Nephron (organoid): ENCODE measurements at regions not wholly inside any gene's neighbourhood (a gene's known extent, or its start where the extent isn't known, plus 50 kb on each side); places are given as distances from the start of the nearest gene placed in this dataset.
"Not testable (repeated sequence)": the region's sequence is repeated elsewhere in the genome, so short reads cannot be mapped to it uniquely, and the experiment has no call there.

Experiments used
- H3K27ac Mint-ChIP-seq, 3 experiments: 2 replicates each; pipeline ENCODE4 v1.8.0; 2020; ENCODE audit warnings: mixed read lengths in 3 of 3, mild to moderate bottlenecking in 2 of 3, moderate library complexity in 1 of 3
- H3K27me3 Mint-ChIP-seq: 2 replicates; pipeline ENCODE4 v1.8.0; 2021; ENCODE audit warnings: low read depth, mild to moderate bottlenecking, moderate library complexity, mixed read lengths
- H3K36me3 Mint-ChIP-seq: 2 replicates; pipeline ENCODE4 v1.8.0; 2020; ENCODE audit warnings: low read depth, mixed read lengths
- H3K4me1 Mint-ChIP-seq: 2 replicates; pipeline ENCODE4 v1.8.0; 2020; ENCODE audit warnings: mixed read lengths
- H3K4me3 Mint-ChIP-seq, 3 experiments: 2 replicates each; pipeline ENCODE4 v1.8.0; 2020; ENCODE audit warnings: mild to moderate bottlenecking in 3 of 3, mixed read lengths in 3 of 3, moderate library complexity in 2 of 3
- H3K9me3 Mint-ChIP-seq: 2 replicates; pipeline ENCODE4 v1.8.0; 2020; ENCODE audit warnings: mixed read lengths
- TF ChIP-seq, protein P1 (sequence below), 3 experiments: fragments of 200-600 bp; sonication (generic); IDR thresholded peaks; one replicate each; pipeline ENCODE4 v1.5.0; 2021; ENCODE audit warnings: antibody characterized with exemption in 3 of 3; ENCODE audit not compliant: unreplicated experiment in 3 of 3

DNA sequence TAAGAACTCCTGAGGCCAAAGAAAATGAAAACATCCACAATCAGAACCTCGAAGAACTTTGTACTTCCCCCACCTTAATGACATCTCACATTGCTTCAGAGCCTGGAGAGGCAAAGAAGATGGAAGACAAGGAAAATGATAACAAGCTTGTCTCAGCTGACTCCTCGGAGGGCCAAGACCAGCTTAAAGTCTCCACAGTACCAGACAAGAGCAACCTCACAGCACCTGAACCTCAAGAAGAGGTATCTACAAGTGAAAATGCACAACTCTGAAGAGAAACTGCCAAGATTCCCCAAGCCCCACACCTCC is 97.5 kb downstream of the HNRNPD start:
- Mint-ChIP-seq H3K4me1 (no peaks in the 10 kb centered on the region), H3K27me3 (peaks cover 12% of the 10 kb centered on the region), H3K4me3 (no peak overlapping the region), H3K36me3 (no peaks in the 10 kb centered on the region), H3K9me3 (no peaks in the 10 kb centered on the region), H3K27ac (no peak overlapping the region)
- TF ChIP-seq, protein P1, sequence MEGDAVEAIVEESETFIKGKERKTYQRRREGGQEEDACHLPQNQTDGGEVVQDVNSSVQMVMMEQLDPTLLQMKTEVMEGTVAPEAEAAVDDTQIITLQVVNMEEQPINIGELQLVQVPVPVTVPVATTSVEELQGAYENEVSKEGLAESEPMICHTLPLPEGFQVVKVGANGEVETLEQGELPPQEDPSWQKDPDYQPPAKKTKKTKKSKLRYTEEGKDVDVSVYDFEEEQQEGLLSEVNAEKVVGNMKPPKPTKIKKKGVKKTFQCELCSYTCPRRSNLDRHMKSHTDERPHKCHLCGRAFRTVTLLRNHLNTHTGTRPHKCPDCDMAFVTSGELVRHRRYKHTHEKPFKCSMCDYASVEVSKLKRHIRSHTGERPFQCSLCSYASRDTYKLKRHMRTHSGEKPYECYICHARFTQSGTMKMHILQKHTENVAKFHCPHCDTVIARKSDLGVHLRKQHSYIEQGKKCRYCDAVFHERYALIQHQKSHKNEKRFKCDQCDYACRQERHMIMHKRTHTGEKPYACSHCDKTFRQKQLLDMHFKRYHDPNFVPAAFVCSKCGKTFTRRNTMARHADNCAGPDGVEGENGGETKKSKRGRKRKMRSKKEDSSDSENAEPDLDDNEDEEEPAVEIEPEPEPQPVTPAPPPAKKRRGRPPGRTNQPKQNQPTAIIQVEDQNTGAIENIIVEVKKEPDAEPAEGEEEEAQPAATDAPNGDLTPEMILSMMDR (IDR thresholded peaks at IDR 0.05; ENCODE audit: unreplicated experiment in 3 of 3), result no peak

DNA sequence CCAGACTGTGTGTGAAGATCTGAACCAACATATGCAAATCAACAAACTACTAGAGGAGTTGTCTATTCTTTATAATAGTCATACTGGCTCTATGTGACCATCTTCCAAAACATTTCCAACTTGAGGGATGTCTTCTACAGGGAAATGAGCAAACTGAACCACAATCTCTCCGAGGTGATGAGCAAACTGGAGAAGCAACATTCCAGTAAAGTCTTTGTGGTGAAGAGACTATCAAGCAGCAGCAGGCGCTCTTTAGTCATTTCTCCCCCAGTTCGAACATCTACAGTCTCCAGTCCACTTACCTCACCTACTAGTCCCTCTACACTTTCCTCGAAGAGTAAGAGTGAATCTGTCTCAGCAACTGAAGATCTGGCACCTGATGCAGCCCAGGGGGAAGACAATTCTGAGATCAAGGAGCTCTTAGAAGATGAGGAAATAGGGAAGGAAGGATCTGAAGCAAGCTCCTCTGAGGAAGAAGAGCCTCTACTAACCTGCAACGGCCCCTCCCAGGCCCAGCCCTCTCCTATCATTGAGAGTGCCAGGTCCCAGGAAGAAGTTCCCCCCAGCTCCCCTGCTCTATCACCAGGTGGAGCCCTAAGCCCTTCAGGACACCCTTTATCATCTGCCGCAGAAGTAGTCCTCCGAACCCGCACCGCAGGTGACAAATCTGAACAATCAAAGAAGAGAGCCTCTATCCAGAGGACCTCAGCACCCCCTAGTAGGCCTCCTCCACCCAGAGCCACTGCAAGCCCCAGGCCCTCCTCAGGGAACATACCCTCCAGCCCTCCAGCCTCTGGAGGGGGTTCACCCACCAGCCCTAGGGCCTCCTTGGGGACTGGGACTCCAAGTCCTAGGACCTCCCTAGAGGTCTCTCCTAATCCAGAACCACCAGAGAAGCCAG is 98.1 kb downstream of the HNRNPD start:
- no peaks in the 10 kb centered on the region for H3K36me3 Mint-ChIP-seq
- no peaks in the 10 kb centered on the region for H3K4me1 Mint-ChIP-seq
- TF ChIP-seq, protein P1 (IDR thresholded peaks at IDR 0.05; ENCODE audit: unreplicated experiment in 3 of 3), result no peak
- H3K27ac Mint-ChIP-seq, result no peak overlapping the region
- no peaks in the 10 kb centered on the region for H3K9me3 Mint-ChIP-seq
- no peak overlapping the region for H3K4me3 Mint-ChIP-seq
- H3K27me3 Mint-ChIP-seq, result peaks cover 12% of the 10 kb centered on the region

DNA sequence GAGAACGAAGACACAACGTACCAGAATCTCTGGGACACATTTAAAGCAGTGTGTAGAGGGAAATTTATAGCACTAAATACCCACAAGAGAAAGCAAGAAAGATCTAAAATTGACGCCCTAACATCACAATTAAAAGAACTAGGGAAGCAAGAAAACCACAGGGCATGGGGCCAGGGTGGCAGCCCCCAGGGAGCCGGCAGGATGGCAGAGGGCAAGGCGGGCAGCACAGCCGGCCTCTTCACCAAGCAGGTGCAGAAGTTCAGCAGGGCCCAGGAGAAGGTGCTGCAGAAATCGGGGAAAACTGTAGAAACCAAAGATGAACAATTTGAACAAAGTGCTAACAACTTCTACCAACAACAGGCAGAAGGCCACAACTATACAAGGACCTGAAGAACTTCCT is 99.1 kb downstream of the HNRNPD start:
- not testable (repeated sequence) for H3K27ac Mint-ChIP-seq, H3K4me1 Mint-ChIP-seq, H3K36me3 Mint-ChIP-seq, H3K4me3 Mint-ChIP-seq, H3K9me3 Mint-ChIP-seq
- H3K27me3 Mint-ChIP-seq, result peaks cover 12% of the 10 kb centered on the region

DNA sequence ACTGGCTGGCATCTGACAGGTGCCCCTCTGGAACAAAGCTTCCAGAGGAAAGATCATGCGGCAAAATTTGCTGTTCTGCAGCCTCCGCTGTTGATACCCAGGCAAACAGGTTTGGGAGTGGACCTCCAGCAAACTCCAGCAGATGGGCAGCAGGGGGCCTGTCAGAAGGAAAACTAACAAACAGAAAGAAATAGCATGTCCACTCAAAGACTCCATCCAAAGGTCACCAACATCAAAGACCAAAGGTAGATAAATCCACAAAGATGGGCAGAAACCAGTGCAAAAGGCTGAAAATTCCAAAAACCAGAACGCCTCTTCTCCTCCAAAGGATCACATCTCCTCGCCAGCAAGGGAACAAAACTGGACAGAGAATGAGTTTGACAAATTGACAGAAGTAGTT is 101.3 kb downstream of the HNRNPD start:
- H3K27me3 Mint-ChIP-seq, H3K27ac Mint-ChIP-seq, H3K4me3 Mint-ChIP-seq, H3K4me1 Mint-ChIP-seq, H3K36me3 Mint-ChIP-seq, H3K9me3 Mint-ChIP-seq: not testable (repeated sequence)

DNA sequence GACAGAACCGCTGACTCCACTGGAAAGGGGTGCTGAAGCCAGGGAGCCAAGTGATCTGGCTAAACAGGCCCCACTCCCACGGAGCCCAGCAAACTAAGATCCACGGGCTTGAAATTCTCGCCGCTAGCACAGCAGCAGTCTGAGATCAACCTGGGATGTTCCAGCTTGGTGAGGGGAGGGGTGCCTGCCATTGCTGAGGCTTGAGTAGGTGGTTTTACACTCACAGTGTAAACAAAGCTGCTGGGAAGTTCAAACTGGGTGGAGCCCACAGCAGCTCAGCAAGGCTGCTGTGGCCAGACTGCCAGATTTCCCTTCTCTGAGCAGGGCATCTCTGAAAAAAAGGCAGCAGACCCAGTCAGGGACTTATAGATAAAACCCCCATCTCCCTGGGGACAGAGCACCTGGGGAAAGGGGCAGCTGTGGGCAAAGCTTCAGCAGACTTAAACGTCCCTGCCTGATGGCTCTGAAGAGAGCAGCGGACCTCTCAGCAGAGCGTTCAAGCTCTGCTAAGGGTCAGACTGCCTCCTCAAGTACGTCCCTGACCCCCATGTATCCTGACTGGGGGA is 101.8 kb downstream of the HNRNPD start:
- H3K36me3 Mint-ChIP-seq, H3K27ac Mint-ChIP-seq, H3K27me3 Mint-ChIP-seq, H3K9me3 Mint-ChIP-seq, H3K4me1 Mint-ChIP-seq, H3K4me3 Mint-ChIP-seq: not testable (repeated sequence)

DNA sequence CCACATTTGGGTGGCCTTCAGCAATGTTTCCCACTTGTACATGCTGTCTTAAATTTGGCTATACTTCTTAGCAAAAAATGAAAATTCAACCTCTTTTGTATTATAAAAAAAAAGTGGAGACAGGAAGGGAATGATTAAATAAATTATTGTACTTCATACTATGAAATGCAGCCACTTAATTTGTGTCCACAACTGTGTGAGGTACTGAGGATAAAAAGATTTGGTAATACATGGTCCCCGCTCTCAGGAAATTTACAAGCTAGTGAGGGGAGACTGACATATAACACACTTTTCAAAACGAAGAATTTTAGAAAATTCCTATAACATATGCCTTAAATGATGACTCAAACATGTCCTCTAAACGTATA is 105.0 kb downstream of the HNRNPD start:
- TF ChIP-seq, protein P1 (IDR thresholded peaks at IDR 0.05; ENCODE audit: unreplicated experiment in 3 of 3), result no peak
- Mint-ChIP-seq H3K4me1 (no peaks in the 10 kb centered on the region), H3K36me3 (no peaks in the 10 kb centered on the region)

DNA sequence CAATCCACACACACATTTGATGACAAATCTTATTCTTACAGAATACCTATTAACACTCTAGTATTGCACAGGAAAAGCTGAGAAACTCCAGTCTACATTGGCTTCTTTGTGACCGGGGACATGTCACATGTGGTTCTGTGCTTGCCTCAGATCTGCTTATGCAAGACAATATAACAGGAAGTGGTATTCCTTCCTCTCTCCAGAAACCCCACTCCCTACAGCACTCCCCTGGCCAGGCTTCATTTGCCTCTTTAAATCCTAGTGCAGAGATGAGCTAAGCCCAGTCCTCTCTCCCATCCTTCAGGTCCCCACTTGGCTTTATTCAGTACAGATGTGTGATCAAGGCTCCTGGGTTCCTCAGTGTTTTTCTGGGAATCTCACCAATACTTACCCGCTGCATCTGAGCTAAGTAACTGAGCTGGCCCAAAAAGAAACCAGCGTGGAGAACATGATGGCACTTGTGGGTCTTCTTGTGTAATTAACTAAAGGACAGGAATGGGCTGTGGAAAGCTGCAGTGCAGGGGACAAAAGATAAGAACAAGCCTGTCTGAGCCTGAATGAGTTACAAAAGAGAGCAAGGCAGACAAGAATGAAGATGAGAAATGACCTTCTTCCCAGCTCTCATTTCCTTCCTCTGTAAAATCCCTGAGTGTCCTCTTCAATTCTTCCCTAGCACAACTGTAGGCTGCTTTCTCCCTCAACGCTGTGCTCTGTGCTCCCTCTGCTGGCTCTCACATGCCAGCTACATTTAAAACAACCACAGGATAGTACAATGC is 105.6 kb downstream of the HNRNPD start:
- TF ChIP-seq, protein P1 (IDR thresholded peaks at IDR 0.05; ENCODE audit: unreplicated experiment in 3 of 3), result peak; percentile 76 to 87 (median 81)
- Mint-ChIP-seq H3K4me3 (no peak overlapping the region), H3K4me1 (no peaks in the 10 kb centered on the region), H3K9me3 (peaks cover 3% of the 10 kb centered on the region), H3K36me3 (no peaks in the 10 kb centered on the region), H3K27ac (no peak overlapping the region), H3K27me3 (no peaks in the 10 kb centered on the region)

More for the DNA sequence above, 105.0 kb downstream of the HNRNPD start:
- H3K9me3 Mint-ChIP-seq, result peaks cover 3% of the 10 kb centered on the region
- H3K27me3 Mint-ChIP-seq, result no peaks in the 10 kb centered on the region
- no peak overlapping the region for H3K4me3 Mint-ChIP-seq
- H3K27ac Mint-ChIP-seq, result no peak overlapping the region
